ENCODE measurements at regions not wholly inside any gene's neighbourhood (a gene's known extent, or its start where the extent isn't known, plus 50 kb on each side); places are given as distances from the start of the nearest gene placed in this dataset.

GRCh38 chr11:38680746-38681145 lies 2082.7 kb upstream of the RAG2 start:
- TF ChIP-seq CTCF (IDR thresholded peaks at IDR 0.05) (no peak), ZNF232 (CRISPR knock-in tag; IDR thresholded peaks at IDR 0.05) (no peak)
- TF ChIP-seq, protein P1, sequence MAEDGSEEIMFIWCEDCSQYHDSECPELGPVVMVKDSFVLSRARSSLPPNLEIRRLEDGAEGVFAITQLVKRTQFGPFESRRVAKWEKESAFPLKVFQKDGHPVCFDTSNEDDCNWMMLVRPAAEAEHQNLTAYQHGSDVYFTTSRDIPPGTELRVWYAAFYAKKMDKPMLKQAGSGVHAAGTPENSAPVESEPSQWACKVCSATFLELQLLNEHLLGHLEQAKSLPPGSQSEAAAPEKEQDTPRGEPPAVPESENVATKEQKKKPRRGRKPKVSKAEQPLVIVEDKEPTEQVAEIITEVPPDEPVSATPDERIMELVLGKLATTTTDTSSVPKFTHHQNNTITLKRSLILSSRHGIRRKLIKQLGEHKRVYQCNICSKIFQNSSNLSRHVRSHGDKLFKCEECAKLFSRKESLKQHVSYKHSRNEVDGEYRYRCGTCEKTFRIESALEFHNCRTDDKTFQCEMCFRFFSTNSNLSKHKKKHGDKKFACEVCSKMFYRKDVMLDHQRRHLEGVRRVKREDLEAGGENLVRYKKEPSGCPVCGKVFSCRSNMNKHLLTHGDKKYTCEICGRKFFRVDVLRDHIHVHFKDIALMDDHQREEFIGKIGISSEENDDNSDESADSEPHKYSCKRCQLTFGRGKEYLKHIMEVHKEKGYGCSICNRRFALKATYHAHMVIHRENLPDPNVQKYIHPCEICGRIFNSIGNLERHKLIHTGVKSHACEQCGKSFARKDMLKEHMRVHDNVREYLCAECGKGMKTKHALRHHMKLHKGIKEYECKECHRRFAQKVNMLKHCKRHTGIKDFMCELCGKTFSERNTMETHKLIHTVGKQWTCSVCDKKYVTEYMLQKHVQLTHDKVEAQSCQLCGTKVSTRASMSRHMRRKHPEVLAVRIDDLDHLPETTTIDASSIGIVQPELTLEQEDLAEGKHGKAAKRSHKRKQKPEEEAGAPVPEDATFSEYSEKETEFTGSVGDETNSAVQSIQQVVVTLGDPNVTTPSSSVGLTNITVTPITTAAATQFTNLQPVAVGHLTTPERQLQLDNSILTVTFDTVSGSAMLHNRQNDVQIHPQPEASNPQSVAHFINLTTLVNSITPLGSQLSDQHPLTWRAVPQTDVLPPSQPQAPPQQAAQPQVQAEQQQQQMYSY (CRISPR knock-in tag; IDR thresholded peaks at IDR 0.05): no peak

Measured in WTC11 (cell line).